H1 (cell line): ENCODE measurements at regions not wholly inside any gene's neighbourhood (a gene's known extent, or its start where the extent isn't known, plus 50 kb on each side); places are given as distances from the start of the nearest gene placed in this dataset.

Experiments
- CTCF ChIA-PET: fragments of 300-600 bp; sonication (Branson Sonifier 250); formaldehyde crosslinking; loops from one replicate; lab custom pipeline; 2021; ENCODE audit not compliant: partially characterized antibody; lab: Charles Lee
- POLR2A ChIA-PET: fragments of 300-600 bp; sonication (Branson Sonifier 250); formaldehyde crosslinking; loops from one replicate; lab custom pipeline; 2021; ENCODE audit warnings: inconsistent platforms; ENCODE audit not compliant: partially characterized antibody; lab: Charles Lee
- DNase-seq, 2 experiments: peaks; one replicate each; pipeline versions ENCODE4 v3.0.0 to v3.0.0-alpha.2; 2010 to 2022; ENCODE audit warnings: low spot score in 2 of 2, low read depth in 1 of 2, mixed read lengths in 1 of 2
- FAIRE-seq: peaks from 2 replicates; lab custom pipeline; 2011; peaks lifted over from hg19 to GRCh38; lab: Jason Lieb, UNC
- H2AFZ ChIP-seq: 2 replicates; pipeline ENCODE4 v1.8.1; 2012; ENCODE audit warnings: low read length, inconsistent platforms
- H2AK5ac ChIP-seq: 2 replicates; pipeline ENCODE4 v1.6.1; 2013; ENCODE audit warnings: low read depth, low read length
- H2BK120ac ChIP-seq: replicated peaks from 2 replicates; pipeline ENCODE3; 2013; ENCODE audit warnings: low read depth, low read length, inconsistent platforms
- H2BK12ac ChIP-seq: 2 replicates; pipeline ENCODE4 v1.6.1; 2013; ENCODE audit warnings: low read depth, low read length
- H2BK15ac ChIP-seq: 2 replicates; pipeline ENCODE4 v1.6.1; 2013; ENCODE audit warnings: low read length
- H2BK20ac ChIP-seq: 2 replicates; pipeline ENCODE4 v1.6.1; 2013; ENCODE audit warnings: low read length
- H2BK5ac ChIP-seq: 2 replicates; pipeline ENCODE4 v1.6.1; 2013; ENCODE audit warnings: low read depth, low read length
- H3K14ac ChIP-seq: 2 replicates; pipeline ENCODE4 v1.6.1; 2013; ENCODE audit warnings: inconsistent platforms; ENCODE audit not compliant: insufficient read length
- H3K18ac ChIP-seq: 2 replicates; pipeline ENCODE4 v1.6.1; 2013; ENCODE audit warnings: low read length; ENCODE audit errors: extremely low read depth
- H3K23ac ChIP-seq: 2 replicates; pipeline ENCODE4 v1.6.1; 2013; ENCODE audit warnings: inconsistent platforms; ENCODE audit not compliant: insufficient read length
- H3K23me2 ChIP-seq: 2 replicates; pipeline ENCODE4 v1.6.1; 2013; ENCODE audit warnings: low read depth, low read length
- H3K27ac ChIP-seq: 2 replicates; pipeline ENCODE4 v1.6.1; 2011; ENCODE audit warnings: low read depth, low read length, inconsistent platforms
- H3K27me3 ChIP-seq, 4 experiments: replicated peaks in 1 of 4; 1 replicate in 1 of 4; 2 replicates in 3 of 4; pipeline versions ENCODE4 v1.6.1 to v1.8.1; 2011 to 2013; ENCODE audit warnings: low read length in 3 of 4, mild to moderate bottlenecking in 3 of 4, inconsistent platforms in 2 of 4, mixed read lengths in 2 of 4, moderate library complexity in 1 of 4; ENCODE audit not compliant: control insufficient read depth in 3 of 4, insufficient read depth in 3 of 4; ENCODE audit errors: extremely low read depth in 1 of 4
- H3K36me3 ChIP-seq, 4 experiments: 2 replicates each; pipeline versions ENCODE4 v1.6.1 to v1.8.1; 2011 to 2013; ENCODE audit warnings: mild to moderate bottlenecking in 4 of 4, low read length in 3 of 4, moderate library complexity in 2 of 4, control low read depth in 1 of 4, inconsistent platforms in 1 of 4; ENCODE audit not compliant: insufficient read depth in 4 of 4, control insufficient read depth in 2 of 4
- H3K4ac ChIP-seq: replicated peaks from 2 replicates; pipeline ENCODE3; 2013; ENCODE audit warnings: low read length, low read depth, mixed read lengths, inconsistent platforms; ENCODE audit not compliant: insufficient read length
- H3K4me1 ChIP-seq, 4 experiments: replicated peaks in 1 of 4; 1 replicate in 1 of 4; 2 replicates in 3 of 4; pipeline versions ENCODE4 v1.6.1 to v1.8.1; 2011 to 2013; ENCODE audit warnings: low read length in 3 of 4, inconsistent platforms in 2 of 4, mixed read lengths in 1 of 4; ENCODE audit not compliant: insufficient read depth in 4 of 4, control insufficient read depth in 3 of 4
- H3K4me2 ChIP-seq, 2 experiments: 2 replicates each; pipeline versions ENCODE4 v1.6.1 to v1.8.1; 2011 to 2013; ENCODE audit warnings: low read depth in 2 of 2, low read length in 2 of 2, control low read depth in 1 of 2, inconsistent platforms in 1 of 2, mild to moderate bottlenecking in 1 of 2; ENCODE audit not compliant: insufficient read depth in 1 of 2
- H3K4me3 ChIP-seq, 4 experiments: fragments of 200-600, 300-600 bp in 1 of 4; sonication (generic), shearing (Covaris generic), sonication (Bioruptor Twin) in 1 of 4; 2 replicates each; pipeline versions ENCODE4 v1.5.1 to v1.8.1; 2011 to 2016; ENCODE audit warnings: low read length in 4 of 4, low read depth in 3 of 4, control low read depth in 2 of 4, inconsistent platforms in 2 of 4, mild to moderate bottlenecking in 2 of 4, mixed read lengths in 1 of 4, moderate library complexity in 1 of 4; ENCODE audit not compliant: insufficient read depth in 2 of 4; ENCODE audit errors: extremely low read depth in 1 of 4
- H3K56ac ChIP-seq: replicated peaks from 2 replicates; pipeline ENCODE3; 2013; ENCODE audit warnings: low read depth, mild to moderate bottlenecking, mixed read lengths, low read length, inconsistent platforms; ENCODE audit not compliant: insufficient read length
- H3K79me1 ChIP-seq: 2 replicates; pipeline ENCODE4 v1.6.1; 2013; ENCODE audit warnings: low read depth, low read length, control low read depth
- H3K79me2 ChIP-seq, 2 experiments: 2 replicates each; pipeline versions ENCODE4 v1.6.1 to v1.8.1; 2012 to 2013; ENCODE audit warnings: low read length in 2 of 2, mild to moderate bottlenecking in 2 of 2, inconsistent platforms in 1 of 2; ENCODE audit not compliant: insufficient read depth in 2 of 2, control insufficient read depth in 1 of 2
- H3K9ac ChIP-seq, 4 experiments: replicated peaks in 1 of 4; 1 replicate in 1 of 4; 2 replicates in 3 of 4; pipeline versions ENCODE4 v1.6.1 to v1.8.1; 2011 to 2013; ENCODE audit warnings: low read depth in 3 of 4, low read length in 3 of 4, control low read depth in 2 of 4, mild to moderate bottlenecking in 2 of 4, moderate library complexity in 2 of 4, inconsistent platforms in 1 of 4; ENCODE audit errors: extremely low read depth in 1 of 4
- H3K9me3 ChIP-seq, 2 experiments: 2 replicates each; pipeline versions ENCODE4 v1.6.1 to v1.8.1; 2012 to 2013; ENCODE audit warnings: mild to moderate bottlenecking in 2 of 2, moderate library complexity in 2 of 2, control low read depth in 1 of 2, inconsistent platforms in 1 of 2, low read depth in 1 of 2, low read length in 1 of 2, mixed read lengths in 1 of 2; ENCODE audit not compliant: insufficient read depth in 2 of 2
- H4K20me1 ChIP-seq, 2 experiments: replicated peaks in 1 of 2; 2 replicates each; pipeline versions ENCODE3 to v1.8.1; 2011 to 2013; ENCODE audit warnings: inconsistent platforms in 2 of 2, low read length in 2 of 2, mild to moderate bottlenecking in 1 of 2; ENCODE audit not compliant: insufficient read depth in 2 of 2, control insufficient read depth in 1 of 2
- H4K5ac ChIP-seq: 2 replicates; pipeline ENCODE4 v1.6.1; 2013; ENCODE audit warnings: low read length, low read depth, mixed read lengths, inconsistent platforms; ENCODE audit not compliant: insufficient read length
- H4K8ac ChIP-seq: 2 replicates; pipeline ENCODE4 v1.8.0; 2013; ENCODE audit warnings: mild to moderate bottlenecking, moderate library complexity, low read length, inconsistent platforms; ENCODE audit not compliant: insufficient read depth; ENCODE audit errors: extremely low read depth
- H4K91ac ChIP-seq: replicated peaks from 2 replicates; pipeline ENCODE3; 2013; ENCODE audit warnings: low read length, mixed read lengths, inconsistent platforms; ENCODE audit not compliant: insufficient read length
- EP300 ChIP-seq, 2 experiments: IDR thresholded peaks; 1 replicate in 1 of 2; 2 replicates in 1 of 2; pipeline ENCODE4 v1.6.1; 2011 to 2012; ENCODE audit warnings: low read depth in 2 of 2, low read length in 2 of 2, mild to moderate bottlenecking in 2 of 2, borderline replicate concordance in 1 of 2, inconsistent platforms in 1 of 2, moderate library complexity in 1 of 2
- JUND ChIP-seq: IDR thresholded peaks from 2 replicates; pipeline ENCODE4 v1.6.1; 2011; ENCODE audit warnings: mild to moderate bottlenecking, improper control_type of control experiment, low read length
- NANOG ChIP-seq: IDR thresholded peaks from 2 replicates; pipeline ENCODE4 v1.6.1; 2011; ENCODE audit warnings: low read length, low read depth, mild to moderate bottlenecking, inconsistent platforms; ENCODE audit not compliant: insufficient read depth, poor library complexity, severe bottlenecking
- NRF1 ChIP-seq: IDR thresholded peaks from 2 replicates; pipeline ENCODE4 v1.6.1; 2011; ENCODE audit warnings: mild to moderate bottlenecking, low read depth, low read length, improper control_type of control experiment
- TEAD4 ChIP-seq: IDR thresholded peaks from 2 replicates; pipeline ENCODE4 v1.6.1; 2012; ENCODE audit warnings: low read depth, low read length, inconsistent platforms, mixed read lengths
- WGBS, 2 experiments: shearing (Covaris generic) in 1 of 2; methylation state at CpG; one replicate each; pipeline versions ENCODE4 v1.1.6 to v1.1.7; 2013 to 2015; ENCODE audit warnings: low lambda C conversion rate in 2 of 2, mixed read lengths in 2 of 2, inconsistent platforms in 1 of 2, low coverage in 1 of 2, missing lambda C conversion rate in 1 of 2; ENCODE audit not compliant: insufficient replicate concordance in 2 of 2, insufficient coverage in 1 of 2, insufficient read length in 1 of 2; ENCODE audit errors: extremely low coverage in 1 of 2, missing lambda C conversion rate in 1 of 2; 5-methylcytosine and 5-hydroxymethylcytosine counted together

- H2BK20ac ChIP-seq = no peak overlapping the region
- TF ChIP-seq JUND = peak; percentile 44; the same call in 1 of the 2 replicates
- no peak for TF ChIP-seq NRF1
- peak; percentile 66 for TF ChIP-seq TEAD4
- TF ChIP-seq NANOG = no peak
- peak in 1 of 2 experiments; percentile 14; a peak in 1 of 3 replicates for TF ChIP-seq EP300 (IDR thresholded peaks at IDR 0.05; ENCODE audit: borderline replicate concordance in 1 of 2, low read depth in 2 of 2, low read length in 2 of 2)
- TF ChIP-seq, all 59 proteins: peak for 3
- Histone ChIP-seq H2BK120ac (no peak overlapping the region), H3K4me2 (peak overlapping the region in 1 of 2 experiments; percentile 26; a peak in 1 of 4 replicates), H3K14ac (no peak overlapping the region), H3K79me1 (no peaks in the 10 kb centered on the region), H3K23ac (no peak overlapping the region), H3K56ac (no peak overlapping the region), H3K79me2 (no peaks in the 10 kb centered on the region), H3K18ac (no peak overlapping the region), H2AFZ (no peak overlapping the region; the same call in 1 of the 2 replicates), H3K4me1 (peaks cover 0 to 9% (median 2%) of the 10 kb centered on the region in 4 experiments; a peak in 4 of 7 replicates), H3K4ac (no peak overlapping the region), H3K9me3 (no peaks in the 10 kb centered on the region; a peak in 1 of 4 replicates), H4K91ac (no peak overlapping the region), H4K8ac (no peak overlapping the region), H3K4me3 (no peak overlapping the region), H2BK15ac (no peak overlapping the region), H2BK5ac (no peak overlapping the region), H4K5ac (no peak overlapping the region), H2AK5ac (no peak overlapping the region), H3K27ac (no peak overlapping the region), H3K36me3 (no peaks in the 10 kb centered on the region), H2BK12ac (no peak overlapping the region), H3K23me2 (no peaks in the 10 kb centered on the region), H3K27me3 (no peaks in the 10 kb centered on the region), H3K9ac (no peak overlapping the region), H4K20me1 (no peaks in the 10 kb centered on the region)
- POLR2A ChIA-PET = interaction anchor here (0.8 kb wide), 1 partner anchor 10 kb away, joined by 3 read pairs; no protein-coding TSS in a partner anchor
- DNase-seq (peak in 1 of 2 experiments; percentile 64), FAIRE-seq (no peak)
- CTCF ChIA-PET = interaction anchor here (1.2 to 1.4 kb wide), 3 partner anchors 12 to 16 kb away, joined by 3 to 4 read pairs (median 3); no protein-coding TSS in a partner anchor
- WGBS, 2 experiments = 71% methylated on average over 3 of the region's 3 CpGs; no CpG with 5 or more reads in 1 of the 2 experiments
Observed at GRCh38 chr2:84297155-84297554, 161.9 kb downstream of the SUCLG1 start.
